ENCODE measurements at regions not wholly inside any gene's neighbourhood (a gene's known extent, or its start where the extent isn't known, plus 50 kb on each side); places are given as distances from the start of the nearest gene placed in this dataset.

DNA sequence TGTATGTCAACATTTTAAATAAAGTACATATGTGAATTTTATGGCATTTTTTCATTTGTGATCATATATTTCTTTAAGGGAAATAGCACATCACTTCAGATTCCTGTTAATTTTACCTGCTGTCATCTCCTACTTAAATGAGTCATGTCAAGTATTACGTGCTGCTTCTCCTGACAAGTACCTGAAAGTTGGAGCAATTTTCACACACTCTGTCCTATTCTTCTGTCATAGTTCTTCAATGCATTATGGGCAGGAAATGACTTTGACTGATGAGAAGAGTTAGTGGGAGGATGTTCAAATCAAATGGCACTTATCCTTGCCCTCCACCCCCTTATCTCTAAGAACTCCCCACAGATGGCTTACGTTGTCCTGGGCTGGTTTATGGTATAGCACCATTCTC is 64.2 kb upstream of the SYTL5 start:
- H3K4me3 ChIP-seq (ENCODE audit: low read depth, low read length), result no peak overlapping the region
- H3K9me3 ChIP-seq (ENCODE audit: control insufficient read depth, insufficient read depth, low read length), result no peaks in the 10 kb centered on the region
- H3K9ac ChIP-seq (ENCODE audit: low read depth, low read length), result no peak overlapping the region
- peaks cover 5% of the 10 kb centered on the region for H3K4me1 ChIP-seq (ENCODE audit: control insufficient read depth, insufficient read depth, low read length)
- H3K36me3 ChIP-seq (ENCODE audit: control insufficient read depth, insufficient read depth, low read length), result no peaks in the 10 kb centered on the region
- no peaks in the 10 kb centered on the region for H3K27me3 ChIP-seq (ENCODE audit: control insufficient read depth, insufficient read depth, low read length)

DNA sequence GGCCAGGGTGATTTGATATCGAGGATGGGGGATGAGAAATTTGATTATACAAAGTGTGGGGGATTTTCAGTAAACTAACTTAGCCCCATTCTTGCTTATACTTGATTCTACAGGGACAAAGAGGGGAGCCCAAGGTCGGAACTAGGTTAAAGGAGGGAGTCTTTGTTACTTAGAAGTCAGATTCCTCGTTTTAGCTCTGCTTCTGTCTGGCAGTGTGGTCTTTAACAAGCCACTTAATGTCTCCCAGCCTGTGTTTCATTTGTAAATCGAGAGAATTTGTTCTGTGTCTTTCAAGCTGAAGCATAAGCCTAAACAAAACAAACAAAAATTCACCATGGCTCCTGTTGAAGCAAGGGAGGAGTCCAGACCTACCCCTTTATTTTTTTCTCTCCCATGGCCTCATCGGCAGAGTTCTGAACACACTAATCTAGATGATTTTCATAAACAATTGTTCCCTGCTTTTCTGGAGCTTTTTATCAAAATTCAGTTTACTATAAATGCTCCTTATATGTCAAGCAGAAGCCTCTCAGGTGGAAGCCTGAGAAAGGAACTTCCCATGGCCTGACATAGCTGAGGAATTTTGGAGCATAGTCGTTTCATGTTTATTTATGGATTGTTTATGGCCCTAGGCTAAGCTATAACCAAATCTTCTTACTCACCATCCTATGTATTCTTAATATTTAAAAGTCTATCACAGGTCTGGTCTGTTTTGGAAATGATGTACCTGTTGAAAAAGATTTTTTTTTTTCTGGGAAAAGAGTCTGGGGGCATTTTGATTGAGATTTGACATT is 62.6 kb upstream of the SYTL5 start:
- no peaks in the 10 kb centered on the region for H3K36me3 ChIP-seq (ENCODE audit: control insufficient read depth, insufficient read depth, low read length)
- no peaks in the 10 kb centered on the region for H3K9me3 ChIP-seq (ENCODE audit: control insufficient read depth, insufficient read depth, low read length)
- H3K27me3 ChIP-seq (ENCODE audit: control insufficient read depth, insufficient read depth, low read length), result no peaks in the 10 kb centered on the region
- peaks cover 5% of the 10 kb centered on the region for H3K4me1 ChIP-seq (ENCODE audit: control insufficient read depth, insufficient read depth, low read length)
- no peak overlapping the region for H3K9ac ChIP-seq (ENCODE audit: low read depth, low read length)
- H3K4me3 ChIP-seq (ENCODE audit: low read depth, low read length), result no peak overlapping the region

DNA sequence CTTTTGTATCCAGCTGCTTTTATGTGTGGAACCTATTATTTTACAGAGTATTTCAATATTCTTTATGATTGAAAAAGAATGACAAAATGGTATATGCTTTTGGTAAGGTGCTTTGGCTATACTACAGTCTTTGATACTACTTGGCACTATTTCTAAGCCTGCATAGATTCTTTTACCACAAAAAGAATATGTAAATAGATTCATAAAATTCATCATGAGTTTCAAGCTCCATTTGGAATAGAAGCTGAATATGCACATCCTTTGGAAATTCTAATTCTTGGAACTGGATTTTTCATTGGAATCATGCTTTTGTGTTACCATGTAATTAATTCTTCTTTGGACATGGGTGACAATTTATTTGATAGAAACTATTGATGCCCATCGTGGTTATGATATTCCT is 60.2 kb upstream of the SYTL5 start:
- no peak overlapping the region for H3K9ac ChIP-seq (ENCODE audit: low read depth, low read length)
- peaks cover 5% of the 10 kb centered on the region for H3K4me1 ChIP-seq (ENCODE audit: control insufficient read depth, insufficient read depth, low read length)
- no peaks in the 10 kb centered on the region for H3K27me3 ChIP-seq (ENCODE audit: control insufficient read depth, insufficient read depth, low read length)
- H3K4me3 ChIP-seq (ENCODE audit: low read depth, low read length), result no peak overlapping the region
- no peaks in the 10 kb centered on the region for H3K9me3 ChIP-seq (ENCODE audit: control insufficient read depth, insufficient read depth, low read length)
- no peaks in the 10 kb centered on the region for H3K36me3 ChIP-seq (ENCODE audit: control insufficient read depth, insufficient read depth, low read length)

DNA sequence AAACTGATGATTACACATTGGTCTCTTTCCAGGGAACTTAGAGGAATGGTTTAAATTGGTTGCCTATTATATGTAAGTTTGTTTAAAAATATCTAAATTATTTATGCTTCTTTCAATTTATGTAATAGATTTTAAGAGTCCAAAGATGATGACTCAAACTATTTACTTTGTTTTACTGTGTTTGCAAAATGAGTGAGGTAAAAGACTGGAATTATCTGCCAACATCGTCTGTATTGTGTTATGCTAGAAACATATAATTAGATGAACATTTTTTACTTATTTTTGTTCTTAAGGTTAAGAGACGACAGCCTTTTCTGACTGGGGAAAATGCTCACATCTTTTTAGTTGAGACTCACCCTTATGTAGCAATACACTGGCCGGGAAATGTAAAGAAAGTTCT is 51.1 kb upstream of the SYTL5 start:
- H3K9ac ChIP-seq (ENCODE audit: low read depth, low read length), result no peak overlapping the region
- no peaks in the 10 kb centered on the region for H3K4me1 ChIP-seq (ENCODE audit: control insufficient read depth, insufficient read depth, low read length)
- H3K27me3 ChIP-seq (ENCODE audit: control insufficient read depth, insufficient read depth, low read length), result no peaks in the 10 kb centered on the region
- no peaks in the 10 kb centered on the region for H3K9me3 ChIP-seq (ENCODE audit: control insufficient read depth, insufficient read depth, low read length)
- H3K36me3 ChIP-seq (ENCODE audit: control insufficient read depth, insufficient read depth, low read length), result no peaks in the 10 kb centered on the region
- no peak overlapping the region for H3K4me3 ChIP-seq (ENCODE audit: low read depth, low read length)

DNA sequence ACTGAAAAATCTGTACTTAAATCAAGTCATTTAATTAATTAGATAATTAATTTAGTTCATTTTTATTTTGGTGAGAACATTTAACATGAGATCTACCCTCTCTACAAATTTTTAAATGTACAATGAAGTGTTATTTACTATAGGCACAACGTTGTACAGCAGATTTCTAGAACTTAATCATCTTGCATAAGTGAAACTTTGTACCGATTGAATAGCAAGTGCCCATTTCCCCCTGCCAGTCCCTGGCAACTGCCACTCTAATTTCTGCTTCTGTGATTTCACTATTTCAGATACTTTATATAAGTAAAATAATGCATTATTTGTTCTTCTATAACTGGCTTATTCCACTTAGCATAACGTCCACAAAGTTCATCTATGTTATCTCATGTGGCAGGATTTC is 50.1 kb upstream of the SYTL5 start:
- Histone ChIP-seq H3K36me3 (ENCODE audit: control insufficient read depth, insufficient read depth, low read length) (no peaks in the 10 kb centered on the region), H3K4me1 (ENCODE audit: control insufficient read depth, insufficient read depth, low read length) (no peaks in the 10 kb centered on the region), H3K27me3 (ENCODE audit: control insufficient read depth, insufficient read depth, low read length) (no peaks in the 10 kb centered on the region), H3K4me3 (ENCODE audit: low read depth, low read length) (no peak overlapping the region), H3K9me3 (ENCODE audit: control insufficient read depth, insufficient read depth, low read length) (no peaks in the 10 kb centered on the region), H3K9ac (ENCODE audit: low read depth, low read length) (no peak overlapping the region)

All from iPS-15b (cell line).